Loucy (cell line): ENCODE measurements at regions not wholly inside any gene's neighbourhood (a gene's known extent, or its start where the extent isn't known, plus 50 kb on each side); places are given as distances from the start of the nearest gene placed in this dataset.

Source experiments
- H2AFZ ChIP-seq: fragments of 200-600 bp; sonication (generic); 2 replicates; pipeline ENCODE4 v1.6.0; 2016; ENCODE audit warnings: antibody characterized with exemption, mild to moderate bottlenecking, low read length, moderate library complexity
- H3F3A ChIP-seq: fragments of 200-600 bp; 2 replicates; pipeline ENCODE4 v1.6.0; 2016; ENCODE audit warnings: antibody characterized with exemption, low read depth, mild to moderate bottlenecking
- H3K27me3 ChIP-seq: fragments of 200-600 bp; sonication (generic); 2 replicates; pipeline ENCODE4 v1.6.1; 2014; ENCODE audit warnings: low read length, mild to moderate bottlenecking; ENCODE audit not compliant: insufficient read depth, poor library complexity, severe bottlenecking
- H3K36me3 ChIP-seq: fragments of 200-600 bp; sonication (generic); 2 replicates; pipeline ENCODE4 v1.6.1; 2016; ENCODE audit warnings: low read length; ENCODE audit not compliant: insufficient read depth
- H3K4me1 ChIP-seq: fragments of 200-600 bp; sonication (generic); 2 replicates; pipeline ENCODE4 v1.5.1; 2014; ENCODE audit warnings: low read length, mild to moderate bottlenecking; ENCODE audit not compliant: insufficient read depth, poor library complexity, severe bottlenecking
- H3K4me2 ChIP-seq: fragments of 200-600 bp; sonication (generic); 2 replicates; pipeline ENCODE4 v1.6.0; 2014; ENCODE audit warnings: antibody characterized with exemption, low read length, low read depth, mild to moderate bottlenecking; ENCODE audit not compliant: poor library complexity, severe bottlenecking
- H3K4me3 ChIP-seq: fragments of 200-600 bp; sonication (generic); 2 replicates; pipeline ENCODE4 v1.5.1; 2014; ENCODE audit warnings: low read length, mild to moderate bottlenecking, mixed read lengths; ENCODE audit not compliant: poor library complexity, severe bottlenecking
- H3K79me2 ChIP-seq: fragments of 200-600 bp; sonication (generic); 2 replicates; pipeline ENCODE4 v1.6.1; 2014; ENCODE audit warnings: low read length; ENCODE audit not compliant: insufficient read depth
- H3K9ac ChIP-seq: fragments of 200-600 bp; sonication (generic); 2 replicates; pipeline ENCODE4 v1.6.0; 2014; ENCODE audit warnings: mild to moderate bottlenecking, low read depth, low read length, moderate library complexity; ENCODE audit not compliant: poor library complexity, severe bottlenecking
- H3K9me2 ChIP-seq: fragments of 200-600 bp; sonication (generic); replicated peaks from 2 replicates; pipeline ENCODE4 v1.6.1; 2016; ENCODE audit warnings: low read depth, low read length, mixed read lengths
- H3K9me3 ChIP-seq: fragments of 200-600 bp; sonication (generic); 2 replicates; pipeline ENCODE4 v1.6.1; 2014; ENCODE audit warnings: mild to moderate bottlenecking, antibody characterized with exemption, low read length, low read depth; ENCODE audit not compliant: insufficient read depth
- H4K20me1 ChIP-seq: fragments of 200-600 bp; sonication (generic); 2 replicates; pipeline ENCODE4 v1.6.0; 2014; ENCODE audit warnings: antibody characterized with exemption, low read length, mild to moderate bottlenecking; ENCODE audit not compliant: insufficient read depth, poor library complexity, severe bottlenecking
- EZH2phosphoT487 ChIP-seq: fragments of 200-600 bp; IDR thresholded peaks from 2 replicates; pipeline ENCODE4 v1.6.1; 2018; ENCODE audit warnings: antibody characterized with exemption, mild to moderate bottlenecking, moderate library complexity, borderline replicate concordance
- TF ChIP-seq, protein P1 (sequence below): fragments of 200-600 bp; sonication (generic); conservative IDR thresholded peaks from 2 replicates; pipeline ENCODE4 v1.5.1; 2014; ENCODE audit warnings: mild to moderate bottlenecking, antibody characterized with exemption, low read length

DNA sequence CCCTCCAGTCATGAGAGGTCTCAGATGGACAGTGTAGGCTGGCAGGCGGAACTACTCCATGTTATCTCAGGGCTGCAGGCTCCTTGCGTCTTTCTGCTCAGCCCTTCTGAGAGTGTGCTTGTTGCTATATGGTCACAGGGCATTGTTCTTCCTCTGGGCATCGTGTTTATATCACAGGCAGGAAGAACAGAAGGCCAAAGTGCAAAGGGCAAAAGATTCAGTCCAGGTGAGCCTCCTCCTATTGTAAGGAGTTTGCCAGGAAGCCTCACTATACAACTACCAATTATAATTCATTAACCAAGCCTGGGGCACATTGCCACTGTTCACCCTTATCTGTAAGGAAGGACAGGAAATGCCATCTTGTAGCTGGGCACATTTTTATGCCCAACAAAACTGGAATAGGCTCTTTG, 195.5 kb upstream of the KITLG start:
- TF ChIP-seq, protein P1, sequence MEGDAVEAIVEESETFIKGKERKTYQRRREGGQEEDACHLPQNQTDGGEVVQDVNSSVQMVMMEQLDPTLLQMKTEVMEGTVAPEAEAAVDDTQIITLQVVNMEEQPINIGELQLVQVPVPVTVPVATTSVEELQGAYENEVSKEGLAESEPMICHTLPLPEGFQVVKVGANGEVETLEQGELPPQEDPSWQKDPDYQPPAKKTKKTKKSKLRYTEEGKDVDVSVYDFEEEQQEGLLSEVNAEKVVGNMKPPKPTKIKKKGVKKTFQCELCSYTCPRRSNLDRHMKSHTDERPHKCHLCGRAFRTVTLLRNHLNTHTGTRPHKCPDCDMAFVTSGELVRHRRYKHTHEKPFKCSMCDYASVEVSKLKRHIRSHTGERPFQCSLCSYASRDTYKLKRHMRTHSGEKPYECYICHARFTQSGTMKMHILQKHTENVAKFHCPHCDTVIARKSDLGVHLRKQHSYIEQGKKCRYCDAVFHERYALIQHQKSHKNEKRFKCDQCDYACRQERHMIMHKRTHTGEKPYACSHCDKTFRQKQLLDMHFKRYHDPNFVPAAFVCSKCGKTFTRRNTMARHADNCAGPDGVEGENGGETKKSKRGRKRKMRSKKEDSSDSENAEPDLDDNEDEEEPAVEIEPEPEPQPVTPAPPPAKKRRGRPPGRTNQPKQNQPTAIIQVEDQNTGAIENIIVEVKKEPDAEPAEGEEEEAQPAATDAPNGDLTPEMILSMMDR: no peak
- TF ChIP-seq EZH2phosphoT487: no peak
- no peak overlapping the region for H3K4me3 ChIP-seq
- H3K9me3 ChIP-seq: no peaks in the 10 kb centered on the region
- H4K20me1 ChIP-seq: no peaks in the 10 kb centered on the region
- H3K79me2 ChIP-seq: no peaks in the 10 kb centered on the region
- no peaks in the 10 kb centered on the region for H3K9me2 ChIP-seq
- no peaks in the 10 kb centered on the region for H3K27me3 ChIP-seq
- no peaks in the 10 kb centered on the region for H3F3A ChIP-seq
- peaks cover 8% of the 10 kb centered on the region for H3K4me1 ChIP-seq
- peak overlapping the region; percentile 4 for H3K4me2 ChIP-seq
- H3K36me3 ChIP-seq: no peaks in the 10 kb centered on the region
- no peak overlapping the region for H2AFZ ChIP-seq
- H3K9ac ChIP-seq: no peak overlapping the region

DNA sequence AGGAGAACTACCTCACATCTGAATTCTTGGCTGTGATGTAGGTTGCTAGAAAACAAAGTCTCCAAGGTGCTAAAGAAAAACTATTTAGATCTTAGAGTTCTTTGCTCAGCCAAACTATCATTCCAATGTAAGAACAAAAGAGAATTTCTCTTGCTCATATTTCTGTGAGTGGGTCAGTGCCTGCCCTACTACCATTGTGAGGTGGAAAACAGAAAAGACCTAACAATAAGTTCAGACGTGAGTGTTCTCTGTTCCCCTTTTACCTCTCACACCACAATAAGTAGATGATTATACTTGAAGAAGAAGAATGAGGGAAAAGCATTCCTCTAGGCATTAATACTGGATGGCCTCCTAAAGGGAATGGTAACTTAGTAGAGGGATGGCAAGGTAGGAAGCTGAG, 187.4 kb upstream of the KITLG start:
- H3K9ac ChIP-seq: no peak overlapping the region
- no peaks in the 10 kb centered on the region for H3K27me3 ChIP-seq
- peak overlapping the region; percentile 21; the same call in 1 of the 2 replicates for H2AFZ ChIP-seq
- H3F3A ChIP-seq: no peaks in the 10 kb centered on the region
- H3K79me2 ChIP-seq: no peaks in the 10 kb centered on the region
- H3K4me3 ChIP-seq: no peak overlapping the region
- TF ChIP-seq EZH2phosphoT487: no peak
- TF ChIP-seq, protein P1: no peak
- no peak overlapping the region for H3K4me2 ChIP-seq
- no peaks in the 10 kb centered on the region for H3K4me1 ChIP-seq
- no peaks in the 10 kb centered on the region for H3K9me3 ChIP-seq
- no peaks in the 10 kb centered on the region for H4K20me1 ChIP-seq
- no peaks in the 10 kb centered on the region for H3K9me2 ChIP-seq
- H3K36me3 ChIP-seq: no peaks in the 10 kb centered on the region

DNA sequence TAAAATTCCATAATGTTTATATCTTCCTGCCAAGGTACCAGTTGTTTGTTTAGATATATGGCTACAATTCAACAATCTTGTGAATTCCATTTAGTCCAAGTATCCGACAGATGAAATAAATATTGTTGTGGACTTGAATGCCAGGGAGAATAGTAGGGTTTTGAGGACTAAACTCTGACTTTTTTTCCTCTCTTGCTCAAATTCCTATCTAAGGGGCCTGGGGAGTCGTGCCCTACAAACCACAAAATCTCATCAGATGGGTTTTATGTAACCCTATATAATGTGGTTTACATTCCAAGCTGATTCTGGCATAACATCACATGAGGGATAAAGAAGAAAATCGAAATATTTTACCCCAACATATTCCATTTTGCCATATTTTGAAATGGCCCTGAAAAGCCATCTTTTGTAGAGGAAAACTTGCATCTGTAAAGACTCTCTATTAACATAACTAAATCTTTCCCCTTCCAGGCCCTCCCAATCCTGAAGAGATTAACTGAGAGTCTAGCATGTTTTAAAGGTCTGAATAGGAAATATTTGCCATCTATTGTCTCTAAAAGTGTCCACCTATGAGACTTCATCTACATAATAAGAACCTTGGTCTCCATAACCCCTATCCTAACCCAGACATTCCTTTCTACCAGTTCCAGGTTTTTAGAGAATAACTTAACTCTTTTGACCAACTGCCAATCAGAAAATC, 184.7 kb upstream of the KITLG start:
- H3K27me3 ChIP-seq: no peaks in the 10 kb centered on the region
- H3F3A ChIP-seq: no peaks in the 10 kb centered on the region
- H3K9me2 ChIP-seq: no peaks in the 10 kb centered on the region
- no peaks in the 10 kb centered on the region for H3K79me2 ChIP-seq
- no peak overlapping the region for H3K4me3 ChIP-seq
- no peaks in the 10 kb centered on the region for H4K20me1 ChIP-seq
- H3K36me3 ChIP-seq: no peaks in the 10 kb centered on the region
- no peaks in the 10 kb centered on the region for H3K9me3 ChIP-seq
- H2AFZ ChIP-seq: no peak overlapping the region
- no peaks in the 10 kb centered on the region for H3K4me1 ChIP-seq
- no peak overlapping the region for H3K4me2 ChIP-seq
- H3K9ac ChIP-seq: no peak overlapping the region
- TF ChIP-seq, protein P1: no peak
- TF ChIP-seq EZH2phosphoT487: no peak
